ENCODE measurements at regions not wholly inside any gene's neighbourhood (a gene's known extent, or its start where the extent isn't known, plus 50 kb on each side); places are given as distances from the start of the nearest gene placed in this dataset.

DNA sequence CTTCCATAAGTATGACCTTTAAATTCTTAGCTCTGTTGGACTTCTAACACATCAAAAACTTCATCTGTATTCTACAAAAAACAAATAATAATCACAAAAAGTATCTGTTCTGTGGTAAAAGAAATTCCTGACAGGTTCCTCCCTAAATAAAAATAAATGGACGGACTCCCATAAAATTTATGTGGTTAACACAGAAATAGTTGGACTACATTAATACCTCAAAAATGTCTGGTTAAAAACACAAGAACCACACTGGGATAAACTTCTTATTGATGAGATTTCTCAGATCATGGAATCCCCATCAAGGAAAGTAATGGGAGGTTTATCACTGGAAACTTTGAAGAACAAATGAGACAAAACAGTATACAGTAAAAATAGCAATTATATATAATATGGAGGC, 172.4 kb downstream of the MOXD1 start:
- DNase-seq (ENCODE audit: low read depth): peak; percentile 33
- TF ChIP-seq CTCF (conservative IDR thresholded peaks at IDR 0.05; ENCODE audit: low read depth, low read length): no peak
- no peak overlapping the region for H3K4me3 ChIP-seq (ENCODE audit: low read depth, low read length)

DNA sequence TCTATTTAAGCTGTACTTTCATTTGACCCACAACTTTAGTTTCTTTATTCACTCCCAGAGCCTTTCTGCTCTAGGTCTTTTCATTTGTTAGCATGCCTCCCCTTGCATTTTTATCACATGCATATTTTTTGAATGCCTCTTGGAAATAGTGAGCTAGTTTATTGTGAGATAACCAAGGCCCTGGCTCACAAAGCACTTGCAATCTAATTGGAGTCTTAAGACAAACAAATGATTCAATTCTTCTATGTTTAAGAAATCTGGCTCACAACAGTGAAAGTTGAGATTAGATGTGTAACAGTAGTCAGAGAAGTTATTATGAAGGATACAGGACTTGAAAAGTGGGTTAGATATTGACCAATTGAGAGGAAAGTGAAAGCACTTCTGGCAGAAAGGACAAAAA, 173.4 kb downstream of the MOXD1 start:
- no peak overlapping the region for H3K4me3 ChIP-seq (ENCODE audit: low read depth, low read length)
- peak; percentile 90 for DNase-seq (ENCODE audit: low read depth)
- TF ChIP-seq CTCF (conservative IDR thresholded peaks at IDR 0.05; ENCODE audit: low read depth, low read length): no peak

- TF ChIP-seq CTCF (conservative IDR thresholded peaks at IDR 0.05; ENCODE audit: low read depth, low read length): no peak
- H3K4me3 ChIP-seq (ENCODE audit: low read depth, low read length): no peak overlapping the region
- DNase-seq (ENCODE audit: low read depth): no peak
Measured at GRCh38 chr6:132224943-132225342, 176.3 kb downstream of the MOXD1 start.

DNA sequence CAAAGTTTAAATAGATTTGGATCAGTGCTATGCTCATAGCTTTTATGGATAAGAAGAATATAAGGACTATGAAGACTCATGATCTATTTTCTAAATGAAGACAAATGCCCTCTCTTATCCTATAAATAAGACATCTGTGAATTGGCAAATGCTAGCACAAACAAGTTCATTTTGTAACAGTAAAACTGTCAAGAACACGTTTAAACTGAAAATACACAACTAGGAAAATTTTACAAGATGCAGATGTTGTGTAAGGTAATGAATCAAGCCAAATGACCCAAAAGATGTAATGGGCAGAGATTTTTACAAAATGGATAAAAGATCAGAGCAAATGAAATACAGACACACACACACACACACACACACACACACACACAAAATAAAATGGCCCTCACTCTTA, 180.5 kb downstream of the MOXD1 start:
- DNase-seq (ENCODE audit: low read depth): no peak
- TF ChIP-seq CTCF (conservative IDR thresholded peaks at IDR 0.05; ENCODE audit: low read depth, low read length): no peak
- no peak overlapping the region for H3K4me3 ChIP-seq (ENCODE audit: low read depth, low read length)

GRCh38 chr6:132219901-132220300, 181.4 kb downstream of the MOXD1 start:
- peak; percentile 62 for DNase-seq (ENCODE audit: low read depth)
- no peak overlapping the region for H3K4me3 ChIP-seq (ENCODE audit: low read depth, low read length)
- TF ChIP-seq CTCF (conservative IDR thresholded peaks at IDR 0.05; ENCODE audit: low read depth, low read length): no peak

- TF ChIP-seq CTCF (conservative IDR thresholded peaks at IDR 0.05; ENCODE audit: low read depth, low read length): peak; percentile 59
- H3K4me3 ChIP-seq (ENCODE audit: low read depth, low read length): no peak overlapping the region
- DNase-seq (ENCODE audit: low read depth): peak; percentile 79
Measured at GRCh38 chr6:132218059-132218696, 183.1 kb downstream of the MOXD1 start.

DNA sequence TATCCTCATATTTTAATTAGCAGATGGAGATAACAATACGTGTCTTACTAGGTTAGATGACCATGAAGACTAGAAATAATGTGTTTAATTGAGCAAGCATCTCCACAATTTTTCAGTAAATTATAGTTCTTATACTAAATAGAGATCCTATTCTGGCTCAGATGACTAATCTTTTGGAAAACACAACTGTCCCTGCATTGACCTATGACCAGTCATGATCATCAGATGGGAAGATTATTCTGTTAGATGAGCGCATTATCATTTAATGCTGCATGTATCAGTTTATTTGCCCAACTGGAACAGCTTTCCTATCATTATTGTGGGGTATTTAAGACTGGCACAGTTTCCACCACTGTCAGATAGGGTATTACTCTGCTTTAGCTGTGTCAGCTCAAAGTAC, 185.5 kb downstream of the MOXD1 start:
- no peak overlapping the region for H3K4me3 ChIP-seq (ENCODE audit: low read depth, low read length)
- TF ChIP-seq CTCF (conservative IDR thresholded peaks at IDR 0.05; ENCODE audit: low read depth, low read length): no peak
- no peak for DNase-seq (ENCODE audit: low read depth)
